K562 (cell line): ENCODE measurements at regions not wholly inside any gene's neighbourhood (a gene's known extent, or its start where the extent isn't known, plus 50 kb on each side); places are given as distances from the start of the nearest gene placed in this dataset.

ENCODE experiments used
- E2F5 ChIP-seq: sonication (generic); formaldehyde crosslinking; IDR thresholded peaks from 2 replicates; pipeline ENCODE4 v1.8.0; 2022; ENCODE audit warnings: mild to moderate bottlenecking, missing genetic modification reagents
- HMGN3 ChIP-seq: IDR thresholded peaks from 2 replicates; pipeline ENCODE4 v1.6.1; 2011; ENCODE audit warnings: borderline replicate concordance, low read depth, mild to moderate bottlenecking, mixed read lengths, low read length; ENCODE audit not compliant: insufficient read length; ENCODE audit errors: extremely low read depth
- KDM1A ChIP-seq, 2 experiments: fragments of 450-650 bp; IDR thresholded peaks; 2 replicates each; pipeline ENCODE4 v1.6.1; 2016; ENCODE audit warnings: mild to moderate bottlenecking in 2 of 2
- NFE2 ChIP-seq: IDR thresholded peaks from 2 replicates; pipeline ENCODE4 v1.6.1; 2014; ENCODE audit warnings: antibody characterized with exemption, low read depth
- NFYB ChIP-seq: IDR thresholded peaks from 2 replicates; pipeline ENCODE4 v1.6.1; 2011; ENCODE audit warnings: mild to moderate bottlenecking, moderate library complexity; ENCODE audit not compliant: insufficient read length; ENCODE audit errors: extremely low read depth
- U2AF2 ChIP-seq: fragments of 200-400 bp; formaldehyde crosslinking; optimal IDR thresholded peaks from 2 replicates; pipeline ENCODE3; 2017; ENCODE audit warnings: low read depth, mild to moderate bottlenecking, low read length
- ZNF23 ChIP-seq: fragments of 250-450 bp; sonication (Bioruptor Pico); IDR thresholded peaks from 2 replicates; pipeline ENCODE4 v1.4.0; 2020; ENCODE audit warnings: mild to moderate bottlenecking
- ZNF551 ChIP-seq: fragments of 250-450 bp; sonication (Bioruptor Pico); IDR thresholded peaks from 2 replicates; pipeline ENCODE4 v1.5.0; 2021; ENCODE audit warnings: mild to moderate bottlenecking, moderate library complexity
- ZNF57 ChIP-seq: fragments of 450-650 bp; formaldehyde crosslinking; IDR thresholded peaks from 2 replicates; pipeline ENCODE4 v1.4.0; 2020; ENCODE audit warnings: mild to moderate bottlenecking, moderate library complexity
- TF ChIP-seq, protein P1 (sequence below): sonication (generic); formaldehyde crosslinking; IDR thresholded peaks from 2 replicates; pipeline ENCODE4 v1.9.0; 2022; ENCODE audit warnings: mild to moderate bottlenecking, missing genetic modification reagents
- TF ChIP-seq, protein P2 (sequence below), 2 experiments: fragments of 450-650 bp in 1 of 2; sonication (generic) in 1 of 2; formaldehyde crosslinking in 1 of 2; IDR thresholded peaks; 2 replicates each; pipeline versions ENCODE4 v1.7.1 to v1.9.0; 2016 to 2022; ENCODE audit warnings: inconsistent platforms in 1 of 2, mild to moderate bottlenecking in 1 of 2, missing genetic modification reagents in 1 of 2
- TF ChIP-seq, protein P3 (sequence below): fragments of 450-650 bp; IDR thresholded peaks from one replicate; pipeline ENCODE4 v1.6.1; 2018; ENCODE audit warnings: mild to moderate bottlenecking, moderate library complexity; ENCODE audit not compliant: partially characterized antibody
- TF ChIP-seq, protein P4 (sequence below): sonication (generic); formaldehyde crosslinking; IDR thresholded peaks from 2 replicates; pipeline ENCODE4 v1.8.1; 2023; ENCODE audit warnings: mild to moderate bottlenecking, missing genetic modification reagents, moderate library complexity

DNA sequence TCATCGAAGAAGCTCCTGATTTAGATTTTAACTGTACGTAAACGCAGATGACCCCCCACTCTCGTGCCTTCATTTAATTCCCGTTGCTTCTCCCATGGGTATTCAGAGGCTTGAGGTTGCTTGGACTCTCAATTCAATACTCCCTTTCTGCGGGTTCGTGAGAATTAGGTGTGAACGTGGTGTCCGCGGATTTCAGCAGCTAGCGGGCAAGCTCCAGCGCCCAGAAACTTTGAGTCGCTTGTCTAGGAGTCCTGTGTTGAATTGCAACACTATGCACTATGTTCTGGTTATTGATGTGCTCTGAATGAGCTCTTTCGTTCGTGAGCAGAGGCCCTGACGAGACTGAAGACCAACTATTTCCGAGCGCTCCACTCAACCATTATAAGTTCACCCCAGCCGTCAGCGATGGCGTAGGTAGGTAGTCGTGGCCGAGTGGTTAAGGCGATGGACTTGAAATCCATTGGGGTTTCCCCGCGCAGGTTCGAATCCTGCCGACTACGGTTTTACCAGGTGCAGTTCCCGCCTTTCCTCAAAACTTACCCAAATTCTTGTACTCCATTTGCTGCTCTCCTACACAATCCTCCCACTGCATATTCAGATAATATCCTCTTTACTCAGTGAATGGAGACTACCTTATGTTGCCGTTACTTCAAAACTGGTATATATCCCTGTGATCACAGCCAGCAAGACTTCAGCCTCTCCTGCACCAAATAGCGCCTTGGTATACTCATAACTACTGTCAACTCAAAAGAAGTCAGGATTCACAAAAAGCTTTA, 72.6 kb upstream of the ZNF184 start (continued):
- TF ChIP-seq, protein P1, sequence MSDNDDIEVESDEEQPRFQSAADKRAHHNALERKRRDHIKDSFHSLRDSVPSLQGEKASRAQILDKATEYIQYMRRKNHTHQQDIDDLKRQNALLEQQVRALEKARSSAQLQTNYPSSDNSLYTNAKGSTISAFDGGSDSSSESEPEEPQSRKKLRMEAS (CRISPR knock-in tag), result peak; percentile 53; the same call in 1 of the 2 replicates
- TF ChIP-seq E2F5 (CRISPR knock-in tag) (no peak), ZNF57 (CRISPR knock-in tag) (no peak), NFE2 (peak; percentile 20; the same call in 1 of the 2 replicates), ZNF551 (no peak), ZNF23 (CRISPR knock-in tag) (no peak), U2AF2 (no peak), KDM1A (IDR thresholded peaks at IDR 0.05) (no peak), HMGN3 (no peak), NFYB (no peak)
- TF ChIP-seq, protein P2, sequence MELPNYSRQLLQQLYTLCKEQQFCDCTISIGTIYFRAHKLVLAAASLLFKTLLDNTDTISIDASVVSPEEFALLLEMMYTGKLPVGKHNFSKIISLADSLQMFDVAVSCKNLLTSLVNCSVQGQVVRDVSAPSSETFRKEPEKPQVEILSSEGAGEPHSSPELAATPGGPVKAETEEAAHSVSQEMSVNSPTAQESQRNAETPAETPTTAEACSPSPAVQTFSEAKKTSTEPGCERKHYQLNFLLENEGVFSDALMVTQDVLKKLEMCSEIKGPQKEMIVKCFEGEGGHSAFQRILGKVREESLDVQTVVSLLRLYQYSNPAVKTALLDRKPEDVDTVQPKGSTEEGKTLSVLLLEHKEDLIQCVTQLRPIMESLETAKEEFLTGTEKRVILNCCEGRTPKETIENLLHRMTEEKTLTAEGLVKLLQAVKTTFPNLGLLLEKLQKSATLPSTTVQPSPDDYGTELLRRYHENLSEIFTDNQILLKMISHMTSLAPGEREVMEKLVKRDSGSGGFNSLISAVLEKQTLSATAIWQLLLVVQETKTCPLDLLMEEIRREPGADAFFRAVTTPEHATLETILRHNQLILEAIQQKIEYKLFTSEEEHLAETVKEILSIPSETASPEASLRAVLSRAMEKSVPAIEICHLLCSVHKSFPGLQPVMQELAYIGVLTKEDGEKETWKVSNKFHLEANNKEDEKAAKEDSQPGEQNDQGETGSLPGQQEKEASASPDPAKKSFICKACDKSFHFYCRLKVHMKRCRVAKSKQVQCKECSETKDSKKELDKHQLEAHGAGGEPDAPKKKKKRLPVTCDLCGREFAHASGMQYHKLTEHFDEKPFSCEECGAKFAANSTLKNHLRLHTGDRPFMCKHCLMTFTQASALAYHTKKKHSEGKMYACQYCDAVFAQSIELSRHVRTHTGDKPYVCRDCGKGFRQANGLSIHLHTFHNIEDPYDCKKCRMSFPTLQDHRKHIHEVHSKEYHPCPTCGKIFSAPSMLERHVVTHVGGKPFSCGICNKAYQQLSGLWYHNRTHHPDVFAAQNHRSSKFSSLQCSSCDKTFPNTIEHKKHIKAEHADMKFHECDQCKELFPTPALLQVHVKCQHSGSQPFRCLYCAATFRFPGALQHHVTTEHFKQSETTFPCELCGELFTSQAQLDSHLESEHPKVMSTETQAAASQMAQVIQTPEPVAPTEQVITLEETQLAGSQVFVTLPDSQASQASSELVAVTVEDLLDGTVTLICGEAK (IDR thresholded peaks at IDR 0.05), result peak; percentile 88
- TF ChIP-seq, protein P2 (CRISPR knock-in tag; IDR thresholded peaks at IDR 0.05), result no peak
- TF ChIP-seq, protein P3, sequence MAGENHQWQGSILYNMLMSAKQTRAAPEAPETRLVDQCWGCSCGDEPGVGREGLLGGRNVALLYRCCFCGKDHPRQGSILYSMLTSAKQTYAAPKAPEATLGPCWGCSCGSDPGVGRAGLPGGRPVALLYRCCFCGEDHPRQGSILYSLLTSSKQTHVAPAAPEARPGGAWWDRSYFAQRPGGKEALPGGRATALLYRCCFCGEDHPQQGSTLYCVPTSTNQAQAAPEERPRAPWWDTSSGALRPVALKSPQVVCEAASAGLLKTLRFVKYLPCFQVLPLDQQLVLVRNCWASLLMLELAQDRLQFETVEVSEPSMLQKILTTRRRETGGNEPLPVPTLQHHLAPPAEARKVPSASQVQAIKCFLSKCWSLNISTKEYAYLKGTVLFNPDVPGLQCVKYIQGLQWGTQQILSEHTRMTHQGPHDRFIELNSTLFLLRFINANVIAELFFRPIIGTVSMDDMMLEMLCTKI, result no peak
- TF ChIP-seq, protein P4, sequence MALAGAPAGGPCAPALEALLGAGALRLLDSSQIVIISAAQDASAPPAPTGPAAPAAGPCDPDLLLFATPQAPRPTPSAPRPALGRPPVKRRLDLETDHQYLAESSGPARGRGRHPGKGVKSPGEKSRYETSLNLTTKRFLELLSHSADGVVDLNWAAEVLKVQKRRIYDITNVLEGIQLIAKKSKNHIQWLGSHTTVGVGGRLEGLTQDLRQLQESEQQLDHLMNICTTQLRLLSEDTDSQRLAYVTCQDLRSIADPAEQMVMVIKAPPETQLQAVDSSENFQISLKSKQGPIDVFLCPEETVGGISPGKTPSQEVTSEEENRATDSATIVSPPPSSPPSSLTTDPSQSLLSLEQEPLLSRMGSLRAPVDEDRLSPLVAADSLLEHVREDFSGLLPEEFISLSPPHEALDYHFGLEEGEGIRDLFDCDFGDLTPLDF, result peak; percentile 95
